K562 (cell line): ENCODE measurements at regions not wholly inside any gene's neighbourhood (a gene's known extent, or its start where the extent isn't known, plus 50 kb on each side); places are given as distances from the start of the nearest gene placed in this dataset.

ENCODE experiments used
- ATAC-seq: fragments of 200-7000 bp; cut with Tn5 transposase; 3 replicates; pipeline ENCODE4 v1.9.1; 2020; ENCODE audit warnings: moderate library complexity
- BruUV-seq: library from RNA; stranded (reverse); fragments of 400-500 nt; replicated peaks from 2 replicates; lab custom pipeline; 2021; lab: Mats Ljungman, UMichigan
- CTCF ChIA-PET: fragments of 300-600 bp; formaldehyde crosslinking; extraction: SDS; loops from one replicate; lab custom pipeline; 2021; ENCODE audit warnings: low intra/inter-chr PET ratio; lab: Yijun Ruan, JAX
- POLR2A ChIA-PET: fragments of 300-600, 350-650 bp; sonication (Branson Sonifier 250); formaldehyde crosslinking; extraction: SDS; loops from one replicate; lab custom pipeline; 2021; ENCODE audit warnings: antibody characterized with exemption, inconsistent platforms; lab: Yijun Ruan, JAX
- DNase-seq, 4 experiments: peaks; one replicate each; pipeline versions ENCODE4 v3.0.0 to v3.0.0-alpha.2; 2011 to 2018; ENCODE audit warnings: low spot score in 3 of 4, mixed read lengths in 3 of 4; ENCODE audit errors: extremely low read depth in 1 of 4
- FAIRE-seq: peaks from 2 replicates; lab custom pipeline; 2011; peaks lifted over from hg19 to GRCh38; lab: Jason Lieb, UNC
- H2AFZ ChIP-seq: 2 replicates; pipeline ENCODE4 v1.6.0; 2011; ENCODE audit warnings: low read depth, low read length, control low read depth, inconsistent platforms
- H3K27ac ChIP-seq: fragments of 200-600 bp; 3 replicates; pipeline ENCODE4 v1.8.0; 2011; ENCODE audit warnings: low read depth, mild to moderate bottlenecking, control low read depth, inconsistent platforms, low read length, moderate library complexity, mixed read lengths; ENCODE audit errors: extremely low read depth
- H3K27me3 ChIP-seq, 2 experiments: fragments of 300-600 bp in 1 of 2; 2 replicates in 1 of 2; 3 replicates in 1 of 2; pipeline versions ENCODE4 v1.6.0 to v1.8.0; 2011; ENCODE audit warnings: inconsistent platforms in 2 of 2, low read length in 2 of 2, mild to moderate bottlenecking in 1 of 2, mixed read lengths in 1 of 2, moderate library complexity in 1 of 2; ENCODE audit not compliant: control insufficient read depth in 2 of 2, insufficient read depth in 2 of 2
- H3K36me3 ChIP-seq: fragments of 300-600 bp; 3 replicates; pipeline ENCODE4 v1.8.0; 2011; ENCODE audit warnings: mild to moderate bottlenecking, low read length, inconsistent platforms; ENCODE audit not compliant: control insufficient read depth, insufficient read depth
- H3K4me1 ChIP-seq, 2 experiments: fragments of 200-600 bp in 1 of 2; replicated peaks in 1 of 2; 2 replicates in 1 of 2; 3 replicates in 1 of 2; pipeline versions ENCODE4 v1.5.1 to v1.8.0; 2011; ENCODE audit warnings: inconsistent platforms in 2 of 2, low read length in 2 of 2, mild to moderate bottlenecking in 1 of 2, mixed read lengths in 1 of 2, moderate library complexity in 1 of 2; ENCODE audit not compliant: control insufficient read depth in 2 of 2, insufficient read depth in 2 of 2
- H3K4me2 ChIP-seq: 2 replicates; pipeline ENCODE4 v1.6.1; 2011; ENCODE audit warnings: low read length, control low read depth, inconsistent platforms, mixed read lengths; ENCODE audit not compliant: insufficient read depth
- H3K4me3 ChIP-seq: fragments of 200-600 bp; sonication (generic), shearing (Covaris generic); 2 replicates; pipeline ENCODE4 v1.5.1; 2016; ENCODE audit warnings: control low read depth, inconsistent platforms
- H3K79me2 ChIP-seq: fragments of 200-600 bp; 3 replicates; pipeline ENCODE4 v1.8.0; 2011; ENCODE audit warnings: low read length, inconsistent platforms; ENCODE audit not compliant: control insufficient read depth, insufficient read depth
- H3K9ac ChIP-seq, 2 experiments: 2 replicates each; pipeline versions ENCODE4 v1.6.0 to v1.6.1; 2011; ENCODE audit warnings: low read depth in 2 of 2, low read length in 2 of 2, control low read depth in 1 of 2, inconsistent platforms in 1 of 2, mild to moderate bottlenecking in 1 of 2, mixed read lengths in 1 of 2; ENCODE audit not compliant: insufficient read depth in 1 of 2
- H3K9me1 ChIP-seq: one replicate; pipeline ENCODE4 v1.6.0; 2011; ENCODE audit warnings: inconsistent platforms, mild to moderate bottlenecking, low read length, moderate library complexity; ENCODE audit not compliant: control insufficient read depth, insufficient read depth
- H3K9me3 ChIP-seq: replicated peaks from 2 replicates; pipeline ENCODE4 v1.5.1; 2011; ENCODE audit warnings: low read depth, low read length, inconsistent platforms; ENCODE audit not compliant: control insufficient read depth, insufficient read depth
- H4K20me1 ChIP-seq: replicated peaks from 2 replicates; pipeline ENCODE4 v1.6.1; 2011; ENCODE audit warnings: low read length, inconsistent platforms, mixed read lengths; ENCODE audit not compliant: control insufficient read depth, insufficient read depth
- ADNP ChIP-seq: fragments of 200-800 bp; sonication (Bioruptor generic); IDR thresholded peaks from 2 replicates; pipeline ENCODE4 v1.6.1; 2016; ENCODE audit warnings: missing genetic modification characterization, missing compliant biosample characterization
- AFF4 ChIP-seq: sonication (generic); formaldehyde crosslinking; IDR thresholded peaks from 2 replicates; pipeline ENCODE4 v1.8.0; 2023; ENCODE audit warnings: mild to moderate bottlenecking, missing genetic modification reagents
- BCLAF1 ChIP-seq, 2 experiments: fragments of 450-650 bp in 1 of 2; IDR thresholded peaks; 2 replicates each; pipeline ENCODE4 v1.6.1; 2011 to 2017; ENCODE audit warnings: low read depth in 2 of 2, antibody characterized with exemption in 1 of 2, borderline replicate concordance in 1 of 2, low read length in 1 of 2, mild to moderate bottlenecking in 1 of 2, mixed read lengths in 1 of 2; ENCODE audit not compliant: control insufficient read depth in 1 of 2
- CAMTA2 ChIP-seq: fragments of 250-450 bp; sonication (Bioruptor Pico); conservative IDR thresholded peaks from 2 replicates; pipeline ENCODE4 v1.5.1; 2022
- CBFB ChIP-seq: sonication (generic); formaldehyde crosslinking; IDR thresholded peaks from 2 replicates; pipeline ENCODE4 v1.4.0; 2020; ENCODE audit warnings: mild to moderate bottlenecking, missing genetic modification reagents
- CBX1 ChIP-seq: sonication (generic); IDR thresholded peaks from 2 replicates; pipeline ENCODE4 v1.6.1; 2016; ENCODE audit warnings: antibody characterized with exemption, low read depth, mild to moderate bottlenecking
- CBX8 ChIP-seq: fragments of 200-600 bp; sonication (generic); IDR thresholded peaks from 2 replicates; pipeline ENCODE4 v1.6.1; 2012; ENCODE audit warnings: borderline replicate concordance, mixed run types, low read depth, mild to moderate bottlenecking, moderate library complexity, mixed read lengths, low read length, control low read depth, inconsistent platforms; ENCODE audit not compliant: poor library complexity, severe bottlenecking; ENCODE audit errors: extremely low read depth
- DPF2 ChIP-seq: fragments of 450-650 bp; IDR thresholded peaks from 2 replicates; pipeline ENCODE4 v1.6.1; 2016
- JUNB ChIP-seq: fragments of 450-650 bp; formaldehyde crosslinking; conservative IDR thresholded peaks from 2 replicates; pipeline ENCODE4 v1.4.0; 2020; ENCODE audit warnings: mild to moderate bottlenecking
- NEUROD1 ChIP-seq: fragments of 150-350 bp; IDR thresholded peaks from 2 replicates; pipeline ENCODE4 v1.6.1; 2014; ENCODE audit warnings: borderline replicate concordance, low read length, low read depth; ENCODE audit not compliant: partially characterized antibody
- RCOR1 ChIP-seq, 2 experiments: IDR thresholded peaks; 2 replicates each; pipeline ENCODE4 v1.6.1; 2012; ENCODE audit warnings: low read depth in 2 of 2, low read length in 2 of 2, borderline replicate concordance in 1 of 2, improper control_type of control experiment in 1 of 2
- SOX6 ChIP-seq: fragments of 450-650 bp; IDR thresholded peaks from 2 replicates; pipeline ENCODE4 v1.6.1; 2014; ENCODE audit warnings: mild to moderate bottlenecking
- THRAP3 ChIP-seq: fragments of 450-650 bp; IDR thresholded peaks from 2 replicates; pipeline ENCODE4 v1.6.1; 2016; ENCODE audit warnings: mild to moderate bottlenecking, inconsistent platforms, borderline replicate concordance
- WGBS: fragments of 100-300 bp; shearing (Covaris generic); methylation state at CpG from one replicate; pipeline ENCODE4 v1.1.6; 2016; ENCODE audit warnings: low coverage, mixed read lengths; ENCODE audit not compliant: insufficient coverage; ENCODE audit errors: missing lambda C conversion rate; 5-methylcytosine and 5-hydroxymethylcytosine counted together
- in situ Hi-C: fragments of 300-500 bp; cut with MboI; formaldehyde crosslinking; loops from 4 replicates; pipeline ENCODE4 v1.15.0; 2018; ENCODE audit warnings: inconsistent platforms, mixed read lengths
- intact Hi-C: fragments of 100-400 bp; cut with micrococcal nuclease; formaldehyde crosslinking; loops from 2 replicates; pipeline ENCODE4 v1.14.2; 2022

- TF ChIP-seq BCLAF1 (IDR thresholded peaks at IDR 0.05; ENCODE audit: borderline replicate concordance in 1 of 2, control insufficient read depth in 1 of 2, low read depth in 2 of 2, low read length in 1 of 2): no peak
- no peak for TF ChIP-seq NEUROD1
- TF ChIP-seq CAMTA2 (CRISPR knock-in tag): no peak
- no peak for TF ChIP-seq JUNB
- TF ChIP-seq ADNP (tag): no peak
- TF ChIP-seq, all 486 proteins: peak for 0
Observed at GRCh38 chr1:18021242-18021641, 86.4 kb upstream of the IGSF21 start (continued).

GRCh38 chr1:18032172-18032859, 75.3 kb upstream of the IGSF21 start:
- no peaks in the 10 kb centered on the region for H3K36me3 ChIP-seq
- H4K20me1 ChIP-seq: peaks cover 10% of the 10 kb centered on the region
- no peak overlapping the region for H3K4me2 ChIP-seq
- no peaks in the 10 kb centered on the region for H3K9me3 ChIP-seq
- in situ Hi-C loops (no loop called here), intact Hi-C loops (no loop called here)
- H3K9me1 ChIP-seq: no peaks in the 10 kb centered on the region
- no peak overlapping the region for H3K27ac ChIP-seq
- ChIA-PET CTCF (no interaction called here), POLR2A (no interaction called here)
- DNase-seq: no peak
- no peak for ATAC-seq
- H2AFZ ChIP-seq: no peak overlapping the region
- 1% methylated on average over 13 of the region's 13 CpGs for WGBS
- BruUV-seq: no TSS peak
- FAIRE-seq: no peak
- no peaks in the 10 kb centered on the region for H3K4me1 ChIP-seq
- peaks cover 13 to 41% of the 10 kb centered on the region in 2 experiments; a peak in 4 of 5 replicates for H3K27me3 ChIP-seq
- no peak overlapping the region for H3K9ac ChIP-seq
- no peaks in the 10 kb centered on the region for H3K79me2 ChIP-seq
- H3K4me3 ChIP-seq: no peak overlapping the region
- no peak for TF ChIP-seq CBX1
- TF ChIP-seq SOX6: no peak
- TF ChIP-seq CBFB (CRISPR knock-in tag): no peak
- no peak for TF ChIP-seq RCOR1 (IDR thresholded peaks at IDR 0.05; ENCODE audit: borderline replicate concordance in 1 of 2, low read depth in 2 of 2, low read length in 2 of 2)
- no peak for TF ChIP-seq DPF2
- TF ChIP-seq THRAP3: no peak
- TF ChIP-seq CBX8: no peak
- no peak for TF ChIP-seq AFF4
